ENCODE measurements at regions not wholly inside any gene's neighbourhood (a gene's known extent, or its start where the extent isn't known, plus 50 kb on each side); places are given as distances from the start of the nearest gene placed in this dataset.

- DNase-seq (ENCODE audit: low read depth, low spot score), result no peak
These were observed 54.9 kb downstream of the NKX2-1 start for GRCh38 chr14:36465178-36465577.

- DNase-seq (ENCODE audit: low read depth, low spot score), result no peak
These were observed 57.1 kb downstream of the NKX2-1 start for GRCh38 chr14:36462890-36463289.

- DNase-seq (ENCODE audit: low read depth, low spot score), result no peak
These were observed 64.8 kb downstream of the NKX2-1 start for GRCh38 chr14:36455241-36455627.

- no peak for DNase-seq (ENCODE audit: low read depth, low spot score)
These were observed 65.3 kb downstream of the NKX2-1 start for GRCh38 chr14:36454599-36455240.

- DNase-seq (ENCODE audit: low read depth, low spot score), result no peak
These were observed 67.2 kb downstream of the NKX2-1 start for GRCh38 chr14:36452860-36453259.

- no peak for DNase-seq (ENCODE audit: low read depth, low spot score)
These were observed 68.5 kb downstream of the NKX2-1 start for GRCh38 chr14:36451310-36452065.

- peak; percentile 12 for DNase-seq (ENCODE audit: low read depth, low spot score)
These were observed 69.5 kb downstream of the NKX2-1 start for GRCh38 chr14:36450550-36450949.

- DNase-seq (ENCODE audit: low read depth, low spot score), result no peak
These were observed 70.1 kb downstream of the NKX2-1 start for GRCh38 chr14:36449903-36450302.

GRCh38 chr14:36443374-36443773, 76.7 kb downstream of the NKX2-1 start:
- DNase-seq (ENCODE audit: low read depth, low spot score), result no peak

- DNase-seq (ENCODE audit: low read depth, low spot score), result peak; percentile 35
These were observed 77.2 kb downstream of the NKX2-1 start for GRCh38 chr14:36442824-36443241.

GRCh38 chr14:36441283-36441682, 78.7 kb downstream of the NKX2-1 start:
- no peak for DNase-seq (ENCODE audit: low read depth, low spot score)

GRCh38 chr14:36439766-36440165, 80.3 kb downstream of the NKX2-1 start:
- no peak for DNase-seq (ENCODE audit: low read depth, low spot score)

GRCh38 chr14:36438883-36439282, 81.1 kb downstream of the NKX2-1 start:
- DNase-seq (ENCODE audit: low read depth, low spot score), result no peak

- no peak for DNase-seq (ENCODE audit: low read depth, low spot score)
These were observed 89.4 kb downstream of the NKX2-1 start for GRCh38 chr14:36430662-36431084.

GRCh38 chr14:36430169-36430568, 89.9 kb downstream of the NKX2-1 start:
- DNase-seq (ENCODE audit: low read depth, low spot score), result peak; percentile 64

GRCh38 chr14:36429692-36430091, 90.3 kb downstream of the NKX2-1 start:
- DNase-seq (ENCODE audit: low read depth, low spot score), result no peak

- DNase-seq (ENCODE audit: low read depth, low spot score), result no peak
These were observed 91.7 kb downstream of the NKX2-1 start for GRCh38 chr14:36428350-36428749.

GRCh38 chr14:36426836-36427235, 93.2 kb downstream of the NKX2-1 start:
- no peak for DNase-seq (ENCODE audit: low read depth, low spot score)

GRCh38 chr14:36426113-36426512, 93.9 kb downstream of the NKX2-1 start:
- DNase-seq (ENCODE audit: low read depth, low spot score), result no peak

- no peak for DNase-seq (ENCODE audit: low read depth, low spot score)
These were observed 95.4 kb downstream of the NKX2-1 start for GRCh38 chr14:36424478-36425102.

- DNase-seq (ENCODE audit: low read depth, low spot score), result no peak
These were observed 96.6 kb downstream of the NKX2-1 start for GRCh38 chr14:36423430-36423829.

- DNase-seq (ENCODE audit: low read depth, low spot score), result no peak
These were observed 99.8 kb upstream of the MBIP start for GRCh38 chr14:36420149-36420687.

- DNase-seq (ENCODE audit: low read depth, low spot score), result no peak
These were observed 98.5 kb upstream of the MBIP start for GRCh38 chr14:36418937-36419336.
